HG02852 (cell line): ENCODE measurements at regions not wholly inside any gene's neighbourhood (a gene's known extent, or its start where the extent isn't known, plus 50 kb on each side); places are given as distances from the start of the nearest gene placed in this dataset.

ENCODE experiments used
- ATAC-seq: cut with Tn5 transposase; IDR thresholded peaks from one replicate; pipeline ENCODE4 v1.9.1; 2021; ENCODE audit warnings: mild to moderate bottlenecking, moderate library complexity; ENCODE audit not compliant: unreplicated experiment

- no peak for ATAC-seq
Measured at GRCh38 chr5:152987131-152987530, 503.3 kb upstream of the GRIA1 start.

DNA sequence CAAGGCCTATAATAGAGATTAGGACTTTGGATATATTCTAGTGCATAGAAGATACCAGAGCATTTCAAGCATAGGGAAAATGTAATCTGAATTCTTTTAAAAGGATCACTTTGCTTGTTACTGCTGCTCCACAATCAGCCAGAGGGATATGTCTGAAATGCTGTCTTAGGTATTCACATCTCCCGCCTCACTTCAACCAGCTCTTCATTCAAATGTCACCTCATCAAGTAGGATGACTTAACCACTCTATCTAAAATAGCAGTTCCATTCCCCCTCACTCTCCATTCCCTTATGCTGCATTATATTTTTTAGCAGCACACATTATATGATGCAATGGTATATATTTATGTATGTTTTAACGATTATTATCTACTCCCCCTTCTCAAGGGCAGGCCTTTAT is 500.3 kb upstream of the GRIA1 start:
- no peak for ATAC-seq

- no peak for ATAC-seq
Measured at GRCh38 chr5:152990649-152991048, 499.8 kb upstream of the GRIA1 start.

DNA sequence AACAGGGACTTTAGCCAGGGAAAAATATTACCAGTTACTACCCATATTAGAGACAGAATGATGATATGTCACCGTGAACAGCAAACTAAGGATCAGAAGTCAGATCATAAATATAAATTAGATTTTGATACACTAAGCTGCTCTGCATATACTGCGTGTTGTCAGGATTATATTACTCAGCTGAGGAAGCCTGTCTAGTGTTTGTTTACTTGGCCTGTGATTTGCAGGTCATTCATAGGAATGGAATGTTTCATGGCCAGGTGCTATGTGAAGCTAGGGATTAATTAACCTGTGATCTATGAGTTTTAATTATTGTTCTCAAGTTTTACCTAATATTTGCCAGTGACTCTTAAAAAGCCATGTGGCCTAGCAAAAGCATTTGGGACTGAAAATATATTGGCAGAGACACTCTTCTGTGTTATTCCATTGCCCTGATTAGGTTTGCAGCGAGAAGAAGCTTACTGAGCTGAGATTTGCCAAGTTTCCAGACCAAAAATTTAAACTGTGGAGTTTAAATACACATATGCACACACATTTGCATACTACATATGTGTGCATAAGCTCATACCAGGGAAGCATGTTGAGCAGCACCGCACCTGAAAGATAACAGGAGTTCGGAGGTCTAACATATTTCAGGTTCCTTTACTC is 496.3 kb upstream of the GRIA1 start:
- ATAC-seq, result no peak

- ATAC-seq, result no peak
Measured at GRCh38 chr5:152995214-152995725, 495.2 kb upstream of the GRIA1 start.

- no peak for ATAC-seq
Measured at GRCh38 chr5:153005711-153006110, 484.8 kb upstream of the GRIA1 start.

DNA sequence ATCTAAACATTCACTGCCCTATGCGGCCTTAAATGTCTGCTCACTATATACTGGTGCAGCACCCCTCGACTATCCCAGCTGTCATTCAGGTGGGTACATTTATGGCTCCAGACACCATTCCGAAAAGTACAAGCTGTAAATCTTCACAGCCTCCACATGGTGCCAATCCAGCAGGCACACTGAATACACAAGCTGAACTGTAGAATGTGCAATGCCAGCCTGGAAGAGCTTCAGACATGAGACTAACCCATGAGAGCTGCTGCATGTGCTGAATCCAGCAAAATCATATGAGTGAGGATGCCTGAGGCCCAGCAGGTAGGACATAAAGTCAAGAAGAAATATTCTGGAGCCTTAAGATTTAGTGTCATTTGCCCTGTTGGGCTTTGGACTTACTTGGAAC is 483.8 kb upstream of the GRIA1 start:
- ATAC-seq, result no peak

DNA sequence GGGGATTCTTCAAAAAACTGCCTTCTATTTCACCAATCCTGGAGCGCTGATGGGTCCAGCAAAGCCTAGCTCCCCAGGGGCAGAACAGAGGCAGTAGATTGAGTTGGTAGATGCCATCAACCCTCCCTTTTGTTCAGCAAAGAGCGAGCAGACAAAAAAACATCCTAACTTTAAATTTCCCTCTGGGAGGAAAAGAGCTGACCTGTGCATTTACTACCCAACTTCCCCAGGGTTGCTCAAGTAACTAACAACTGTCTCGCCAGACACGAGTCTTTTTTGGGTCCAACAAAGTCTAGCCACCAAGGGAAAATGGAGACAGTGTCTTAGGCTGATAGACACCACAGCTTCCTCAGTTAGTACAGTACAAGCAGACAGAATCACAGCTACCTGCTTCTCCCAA is 476.3 kb upstream of the GRIA1 start:
- ATAC-seq, result no peak

DNA sequence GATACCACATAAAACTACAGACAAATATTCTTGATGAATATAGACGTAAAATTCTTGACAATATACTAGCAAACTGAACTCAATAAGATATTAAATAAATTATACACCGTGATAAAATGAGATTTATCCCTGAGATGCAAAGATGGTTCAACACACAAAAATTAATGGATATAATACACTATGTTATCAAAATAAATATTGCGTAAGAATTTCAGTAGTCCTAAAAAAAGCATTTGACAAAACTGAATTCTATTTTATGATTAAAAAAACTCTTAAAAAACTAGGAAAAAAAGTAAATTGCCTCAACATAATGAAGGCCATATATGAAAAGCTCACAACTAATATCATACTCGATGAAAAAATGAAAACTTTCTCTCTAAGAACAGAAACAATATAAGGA is 472.3 kb upstream of the GRIA1 start:
- ATAC-seq, result no peak

GRCh38 chr5:153030755-153031725 is 459.4 kb upstream of the GRIA1 start:
- ATAC-seq, result no peak

DNA sequence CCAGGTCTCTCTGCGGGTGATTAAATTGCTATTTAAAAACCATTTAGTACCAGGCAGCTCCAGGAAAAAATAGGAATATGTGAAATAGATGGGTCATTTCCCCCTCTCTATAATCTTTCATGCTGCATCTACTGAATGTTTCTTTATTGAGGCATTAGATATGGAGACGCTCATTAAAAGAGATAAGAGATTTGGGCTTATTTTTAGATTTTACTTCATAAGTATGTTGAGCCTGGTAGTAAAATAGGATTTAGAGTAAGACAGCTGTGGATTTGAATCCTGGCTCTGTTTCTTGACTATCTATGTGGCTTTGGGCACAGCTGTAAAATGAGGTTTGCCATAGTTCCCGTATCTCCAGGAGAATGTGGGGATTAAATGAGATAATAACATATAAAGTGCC is 451.0 kb upstream of the GRIA1 start:
- ATAC-seq, result no peak

GRCh38 chr5:153043886-153044285 is 446.6 kb upstream of the GRIA1 start:
- ATAC-seq, result no peak

DNA sequence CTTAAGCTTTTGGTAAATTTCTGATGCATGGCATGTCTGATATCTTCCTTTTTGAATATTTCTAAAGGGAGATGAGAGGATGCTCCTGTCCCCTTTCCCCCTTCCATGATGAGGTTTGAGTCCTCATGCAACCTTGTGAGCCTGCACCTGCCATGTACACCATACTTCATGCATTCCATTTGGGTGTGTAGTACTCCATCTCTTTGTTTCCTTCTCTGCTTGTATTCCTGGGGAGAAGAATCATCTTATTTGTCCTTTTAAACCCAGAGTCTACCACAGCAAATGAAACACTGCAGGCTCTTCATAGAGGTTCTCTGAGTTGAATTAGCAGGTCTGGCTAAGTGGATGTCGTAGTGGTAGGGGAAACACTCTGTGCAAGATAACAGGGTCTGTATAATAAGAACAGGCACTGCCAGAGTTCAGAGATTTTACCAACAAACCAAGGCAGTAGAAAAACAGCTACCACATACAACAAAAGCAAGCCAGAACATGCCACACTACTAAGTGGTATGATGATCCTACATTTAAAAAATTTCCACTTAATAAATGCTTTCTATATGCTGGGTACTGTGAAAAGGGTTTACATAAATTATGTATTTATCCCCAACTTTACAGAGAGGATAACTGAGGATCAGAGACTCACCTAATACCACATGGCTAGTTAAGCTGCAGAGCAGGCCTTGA is 439.8 kb upstream of the GRIA1 start:
- no peak for ATAC-seq

DNA sequence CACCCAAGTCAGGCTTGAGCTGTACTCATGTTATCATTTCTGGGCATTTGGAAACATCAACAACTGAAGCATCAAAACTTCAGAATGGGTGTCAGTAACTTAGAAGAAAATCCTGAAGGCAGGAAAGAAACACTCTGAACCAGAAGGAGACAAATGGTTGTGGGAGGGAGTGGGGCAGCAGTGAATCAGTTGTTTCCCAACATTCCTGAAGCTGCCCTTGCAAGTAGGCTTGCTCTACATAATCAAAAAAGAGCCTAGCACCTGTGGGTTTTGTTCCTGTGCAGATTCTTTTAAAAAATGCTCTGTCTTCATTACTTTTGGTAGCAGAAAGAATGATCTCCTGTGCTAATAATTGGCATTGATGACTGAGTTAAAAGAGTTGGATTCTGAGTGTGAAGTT is 424.2 kb upstream of the GRIA1 start:
- ATAC-seq, result no peak

DNA sequence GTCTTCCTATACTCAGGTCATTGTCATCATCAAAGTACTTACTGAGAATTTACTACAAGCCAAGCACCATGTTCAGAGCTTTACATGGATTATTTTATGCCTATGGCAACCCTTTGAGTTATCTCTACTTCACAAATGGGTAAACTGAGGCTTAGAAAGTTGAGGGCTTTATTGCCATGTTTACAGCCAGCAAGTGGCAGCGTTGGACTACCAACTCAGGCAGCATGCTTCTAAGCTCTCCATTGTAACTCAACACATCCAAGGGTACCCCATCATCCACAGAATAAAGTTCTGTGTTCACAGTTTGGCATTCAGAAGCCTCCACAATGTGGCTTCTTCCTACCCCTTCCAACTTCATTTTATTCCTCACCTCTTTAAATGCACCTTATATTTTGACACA is 422.6 kb upstream of the GRIA1 start:
- no peak for ATAC-seq

- ATAC-seq, result no peak
Measured at GRCh38 chr5:153079396-153079795, 411.1 kb upstream of the GRIA1 start.

GRCh38 chr5:153080940-153081339 is 409.5 kb upstream of the GRIA1 start:
- ATAC-seq, result no peak

GRCh38 chr5:153081385-153081784 is 409.1 kb upstream of the GRIA1 start:
- ATAC-seq, result no peak

DNA sequence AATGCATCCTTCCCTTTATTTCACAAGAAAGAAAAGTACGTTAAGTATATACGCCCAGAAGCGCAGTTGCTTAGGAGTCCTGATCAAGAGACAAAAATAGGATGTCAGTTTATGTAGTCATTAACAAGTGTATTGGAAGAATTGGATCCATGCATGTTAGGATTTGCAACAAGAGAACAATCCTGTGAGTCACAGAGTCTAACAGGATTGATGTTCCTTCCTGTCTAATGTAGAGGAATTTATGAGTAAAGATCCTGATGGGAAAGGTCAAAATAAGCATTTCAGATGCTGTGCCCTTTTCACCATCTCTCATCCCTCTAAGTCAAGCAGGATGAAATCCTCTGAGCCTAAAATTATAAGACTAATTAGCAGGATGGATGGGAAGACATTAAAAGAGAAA is 406.0 kb upstream of the GRIA1 start:
- no peak for ATAC-seq

GRCh38 chr5:153086486-153086885 is 404.0 kb upstream of the GRIA1 start:
- no peak for ATAC-seq

GRCh38 chr5:153088538-153088937 is 401.9 kb upstream of the GRIA1 start:
- ATAC-seq, result no peak

DNA sequence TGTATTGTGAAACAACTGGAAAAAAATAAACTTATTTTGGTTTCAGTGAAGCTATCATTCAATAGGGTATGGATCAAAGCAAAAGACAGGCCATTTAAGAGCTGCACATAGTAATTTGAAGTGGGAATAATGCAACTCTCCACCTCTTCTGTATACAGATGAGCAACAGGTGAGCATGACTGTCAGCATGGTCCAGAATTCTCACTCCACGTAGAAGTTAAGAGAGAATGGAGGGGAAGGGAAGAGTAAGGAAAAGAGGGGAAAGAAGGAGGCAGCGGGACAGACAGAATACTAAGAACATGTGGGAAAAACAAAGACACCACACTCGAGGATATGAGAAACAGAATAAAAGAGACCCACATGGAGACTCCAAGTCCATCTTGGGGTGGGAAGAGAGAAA is 396.1 kb upstream of the GRIA1 start:
- ATAC-seq, result no peak
